GM19468 (cell line): ENCODE measurements at regions not wholly inside any gene's neighbourhood (a gene's known extent, or its start where the extent isn't known, plus 50 kb on each side); places are given as distances from the start of the nearest gene placed in this dataset.
"Not testable (repeated sequence)": the region's sequence is repeated elsewhere in the genome, so short reads cannot be mapped to it uniquely, and the experiment has no call there.

ENCODE experiments used
- ATAC-seq: cut with Tn5 transposase; IDR thresholded peaks from one replicate; pipeline ENCODE4 v1.9.1; 2021; ENCODE audit warnings: mild to moderate bottlenecking, moderate library complexity, moderate number of reproducible peaks; ENCODE audit not compliant: unreplicated experiment; ENCODE audit errors: extremely low read depth

GRCh38 chr1:157274698-157275534 is 136.7 kb upstream of the ETV3 start:
- ATAC-seq = no peak

DNA sequence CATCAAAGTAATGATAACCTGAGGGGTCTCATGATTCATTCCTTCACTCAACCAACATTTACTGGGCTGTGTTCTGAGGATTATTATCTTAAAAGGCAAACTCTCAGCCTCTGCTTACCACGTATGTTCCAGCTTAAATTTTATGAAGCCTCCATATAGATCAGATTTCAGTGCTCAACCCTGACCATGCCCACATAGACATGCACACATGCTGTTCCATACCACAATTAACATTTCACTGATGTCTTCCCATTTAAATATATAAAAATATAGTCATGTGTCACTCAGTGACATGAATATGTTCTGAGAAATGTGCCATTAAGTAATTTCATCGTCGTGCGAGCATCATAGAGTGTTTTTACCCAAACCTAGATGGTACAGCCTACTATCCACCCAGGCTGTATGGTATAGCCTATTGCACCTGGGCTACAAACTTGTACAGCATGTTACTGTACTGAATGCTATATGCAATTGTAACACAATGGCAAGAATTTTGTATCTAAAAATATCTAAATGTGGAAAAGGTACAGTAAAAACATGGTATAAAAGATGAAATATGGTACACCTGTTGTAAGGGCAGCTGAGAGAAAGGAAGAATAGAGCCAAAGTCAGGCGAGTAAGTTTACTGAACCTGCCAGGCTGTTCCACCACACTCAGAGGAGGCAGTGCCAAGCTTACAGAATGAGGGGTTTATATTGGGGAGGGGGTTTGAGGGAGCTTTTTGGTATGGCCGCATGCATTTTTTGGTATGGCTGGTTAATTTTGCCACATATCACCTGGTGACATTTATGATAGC is 134.7 kb upstream of the ETV3 start:
- no peak for ATAC-seq

GRCh38 chr1:157272264-157272663 is 134.1 kb upstream of the ETV3 start:
- ATAC-seq = no peak

DNA sequence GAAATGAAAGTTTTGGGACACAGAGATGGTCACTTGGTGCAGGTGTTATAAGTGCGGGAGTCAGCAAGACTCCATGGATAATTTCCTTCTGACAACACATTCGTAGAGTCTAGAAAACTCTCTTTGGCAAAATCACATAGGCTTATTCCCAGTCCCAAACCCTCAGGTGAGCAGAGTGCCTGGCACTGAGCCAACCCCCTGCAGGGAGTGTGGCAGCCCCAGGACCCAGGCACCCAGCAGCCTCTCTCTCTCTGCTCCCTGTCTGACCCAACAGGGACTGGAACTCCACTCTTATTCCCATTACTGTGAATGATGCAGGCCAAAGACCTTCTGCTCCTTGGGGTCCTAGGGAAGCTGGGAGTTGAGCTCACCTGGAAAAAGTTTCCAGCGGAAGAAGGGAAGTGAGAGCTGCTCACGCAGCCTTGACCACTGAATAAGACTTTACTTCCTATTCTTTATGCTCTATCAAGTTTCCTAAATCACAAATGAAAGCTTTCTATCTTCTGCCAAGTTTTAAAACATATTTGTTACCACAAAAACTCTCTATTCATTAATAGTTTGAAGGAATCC is 132.6 kb upstream of the ETV3 start:
- no peak for ATAC-seq

GRCh38 chr1:157269656-157270375 is 131.6 kb upstream of the ETV3 start:
- ATAC-seq = peak; percentile 68

GRCh38 chr1:157262891-157263290 is 124.7 kb upstream of the ETV3 start:
- no peak for ATAC-seq

- ATAC-seq = no peak
Observed at GRCh38 chr1:157262422-157262821, 124.2 kb upstream of the ETV3 start.

DNA sequence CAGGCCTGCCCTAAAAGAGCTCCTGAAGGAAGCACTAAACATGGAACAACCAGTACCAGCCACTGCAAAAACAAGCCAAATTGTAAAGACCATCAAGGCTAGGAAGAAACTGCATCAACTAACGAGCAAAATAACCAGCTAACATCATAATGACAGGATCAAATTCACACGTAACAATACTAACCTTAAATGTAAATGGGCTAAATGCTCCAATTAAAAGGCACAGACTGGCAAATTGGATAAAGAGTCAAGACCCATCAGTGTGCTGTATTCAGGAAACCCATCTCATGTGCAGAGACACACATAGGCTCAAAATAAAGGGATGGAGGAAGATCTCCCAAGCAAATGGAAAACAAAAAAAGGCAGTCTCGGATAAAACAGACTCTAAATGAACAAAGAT is 117.7 kb upstream of the ETV3 start:
- ATAC-seq = not testable (repeated sequence)

- ATAC-seq = not testable (repeated sequence)
Observed at GRCh38 chr1:157254183-157254582, 116.0 kb upstream of the ETV3 start.

GRCh38 chr1:157252473-157252872 is 114.3 kb upstream of the ETV3 start:
- ATAC-seq = no peak

GRCh38 chr1:157249739-157250138 is 111.5 kb upstream of the ETV3 start:
- no peak for ATAC-seq

DNA sequence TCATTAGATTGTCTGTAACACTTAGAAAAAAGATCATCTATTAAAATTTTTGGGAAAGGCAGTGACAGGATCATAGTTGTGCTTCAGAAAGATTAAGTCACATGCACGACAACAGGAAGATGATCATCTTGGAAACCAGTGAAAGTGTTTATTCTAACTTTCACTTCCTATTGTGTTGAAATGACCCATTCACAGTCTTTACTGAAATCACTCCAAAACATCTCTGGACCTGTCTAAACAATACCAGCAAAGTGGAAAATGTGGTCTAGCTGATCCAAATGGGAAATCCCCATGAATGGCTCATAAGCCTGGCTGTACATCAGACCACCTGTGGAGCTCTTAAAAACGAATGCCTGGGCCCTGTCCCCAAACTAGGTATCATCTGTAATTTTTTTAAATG is 111.1 kb upstream of the ETV3 start:
- ATAC-seq = peak; percentile 26

GRCh38 chr1:157247764-157248049 is 109.5 kb upstream of the ETV3 start:
- not testable (repeated sequence) for ATAC-seq

DNA sequence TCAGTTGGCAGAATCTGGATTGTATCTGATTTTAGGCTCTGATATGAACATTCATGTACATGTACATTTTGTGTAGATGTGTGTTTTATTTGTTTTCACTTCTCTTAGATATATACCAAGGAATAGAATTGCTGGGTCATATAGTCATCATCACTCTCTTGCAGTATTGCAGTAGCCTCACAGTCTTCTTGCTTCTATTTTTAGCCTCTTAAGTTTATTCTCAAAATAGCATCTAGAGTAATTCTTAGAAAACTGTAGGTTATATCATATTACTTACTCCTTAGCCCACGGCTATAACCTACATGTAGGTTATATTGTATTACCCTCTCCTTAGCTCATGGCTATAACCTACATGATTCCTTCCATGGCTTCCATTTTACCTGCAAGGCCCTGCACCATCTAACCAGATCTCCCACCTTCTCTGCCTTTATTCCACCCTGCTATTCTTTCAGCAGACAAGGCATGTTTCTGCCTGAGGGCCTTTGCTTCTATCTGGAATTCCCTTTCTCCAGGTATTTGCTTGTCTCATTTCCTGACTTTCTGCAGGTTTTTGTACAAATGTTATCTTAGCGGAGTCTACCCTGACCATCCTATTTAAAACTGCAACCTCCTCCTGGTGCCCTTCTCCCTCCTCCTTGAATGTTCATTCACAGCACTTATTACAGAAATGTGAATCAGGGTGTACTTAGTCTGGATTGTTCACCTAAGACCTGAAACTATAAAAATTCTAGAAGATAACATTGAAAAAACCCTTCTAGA is 109.0 kb upstream of the ETV3 start:
- ATAC-seq = no peak

DNA sequence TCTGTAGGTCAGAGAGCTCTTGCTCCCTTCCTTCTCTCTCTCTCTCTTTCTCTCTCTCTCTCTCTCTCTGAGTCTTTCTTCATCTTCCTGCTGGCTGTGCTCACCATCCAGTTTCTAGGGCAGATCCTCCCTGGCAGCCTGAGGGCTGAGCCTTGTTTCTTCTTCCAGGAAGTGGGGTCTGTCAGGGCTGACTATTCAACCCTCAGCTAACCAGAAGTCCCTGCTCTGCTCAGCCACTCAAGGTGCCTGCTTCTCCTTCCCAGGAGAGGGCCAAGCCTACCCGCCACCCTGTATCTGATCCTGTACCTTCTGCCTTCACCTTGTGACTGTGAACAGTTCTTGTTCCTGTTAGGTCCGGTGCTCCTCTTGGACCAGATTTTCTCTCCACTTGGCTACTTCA is 107.6 kb upstream of the ETV3 start:
- no peak for ATAC-seq

- ATAC-seq = no peak
Observed at GRCh38 chr1:157241185-157241538, 103.0 kb upstream of the ETV3 start.

GRCh38 chr1:157240495-157241184 is 102.4 kb upstream of the ETV3 start:
- no peak for ATAC-seq

- ATAC-seq = no peak
Observed at GRCh38 chr1:157239936-157240335, 101.7 kb upstream of the ETV3 start.

DNA sequence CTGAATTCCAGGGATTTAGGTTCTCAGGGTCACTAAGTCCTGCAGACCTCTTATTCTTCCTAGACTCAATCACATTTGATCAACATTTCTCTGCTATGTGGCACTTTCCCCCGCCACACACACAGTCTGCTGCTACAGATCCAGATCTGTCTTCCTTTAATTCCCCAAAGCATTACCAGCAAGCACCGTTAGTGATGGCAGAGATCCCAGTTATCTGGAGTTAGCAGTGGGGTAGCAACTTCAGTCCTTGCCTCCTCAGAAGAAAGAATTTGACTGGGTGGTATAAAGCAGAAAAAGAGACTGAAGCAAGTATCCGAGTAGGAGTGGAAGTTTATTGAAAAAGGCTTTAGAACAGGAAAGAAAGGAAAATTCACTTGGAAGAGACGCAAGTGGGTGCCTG is 100.4 kb upstream of the ETV3 start:
- no peak for ATAC-seq

GRCh38 chr1:157237981-157238380 is 99.8 kb upstream of the ETV3 start:
- no peak for ATAC-seq
